Body of pancreas (tissue), 4 donors: ENCODE measurements at regions not wholly inside any gene's neighbourhood (a gene's known extent, or its start where the extent isn't known, plus 50 kb on each side); places are given as distances from the start of the nearest gene placed in this dataset.

Source experiments
- ATAC-seq: fragments of 150-250 bp; one replicate; pipeline ENCODE4 v1.9.1; 2016
- DNase-seq, 4 donors: peaks; one replicate each; pipeline ENCODE4 v3.0.0-alpha.2; 2019
- H3K27ac ChIP-seq, 4 donors: fragments of 200-600 bp; sonication (generic); 1 replicate in 3 of 4; 2 replicates in 1 of 4; pipeline versions ENCODE4 v1.5.1 to v1.6.1; 2016 to 2019; ENCODE audit warnings: mild to moderate bottlenecking in 1 of 4, mixed read lengths in 1 of 4, moderate library complexity in 1 of 4
- H3K27me3 ChIP-seq, 2 donors: fragments of 200-600 bp; sonication (generic); one replicate each; pipeline ENCODE4 v1.6.0; 2016; ENCODE audit warnings: mild to moderate bottlenecking in 1 of 2
- H3K36me3 ChIP-seq, 2 donors: fragments of 200-600 bp; sonication (generic); replicated peaks in 1 of 2; 2 replicates each; pipeline ENCODE4 v1.5.1; 2016; ENCODE audit warnings: low read depth in 2 of 2; ENCODE audit not compliant: insufficient read depth in 1 of 2
- H3K4me1 ChIP-seq: fragments of 200-600 bp; sonication (generic); one replicate; pipeline ENCODE4 v1.6.0; 2016
- H3K4me3 ChIP-seq, 2 donors: fragments of 200-600 bp; sonication (generic); 1 replicate in 1 of 2; 2 replicates in 1 of 2; pipeline ENCODE4 v1.5.1; 2016 to 2019
- H3K9me3 ChIP-seq, 3 donors: fragments of 200-600 bp; sonication (generic); 1 replicate in 2 of 3; 2 replicates in 1 of 3; pipeline ENCODE4 v1.5.1; 2016
- POLR2A ChIP-seq, 3 donors: fragments of 450-650 bp; IDR thresholded peaks; one replicate each; pipeline ENCODE4 v1.6.1; 2016; ENCODE audit warnings: antibody characterized with exemption in 3 of 3, mild to moderate bottlenecking in 2 of 3
- WGBS, 2 donors: methylation state at CpG; one replicate each; pipeline ENCODE4 v1.1.5; 2017; 5-methylcytosine and 5-hydroxymethylcytosine counted together
- intact Hi-C: fragments of 100-400 bp; cut with DNase I; formaldehyde crosslinking; loops from one replicate; pipeline ENCODE4 v1.15.1; 2023
- TF ChIP-seq, protein P1 (sequence below), 7 experiments: fragments of 450-650 bp in 4 of 7; fragments of 200-600 bp in 3 of 7; sonication (generic) in 3 of 7; IDR thresholded peaks; one replicate each; pipeline ENCODE4 v1.5.1; 2016 to 2019; ENCODE audit warnings: antibody characterized with exemption in 7 of 7

DNA sequence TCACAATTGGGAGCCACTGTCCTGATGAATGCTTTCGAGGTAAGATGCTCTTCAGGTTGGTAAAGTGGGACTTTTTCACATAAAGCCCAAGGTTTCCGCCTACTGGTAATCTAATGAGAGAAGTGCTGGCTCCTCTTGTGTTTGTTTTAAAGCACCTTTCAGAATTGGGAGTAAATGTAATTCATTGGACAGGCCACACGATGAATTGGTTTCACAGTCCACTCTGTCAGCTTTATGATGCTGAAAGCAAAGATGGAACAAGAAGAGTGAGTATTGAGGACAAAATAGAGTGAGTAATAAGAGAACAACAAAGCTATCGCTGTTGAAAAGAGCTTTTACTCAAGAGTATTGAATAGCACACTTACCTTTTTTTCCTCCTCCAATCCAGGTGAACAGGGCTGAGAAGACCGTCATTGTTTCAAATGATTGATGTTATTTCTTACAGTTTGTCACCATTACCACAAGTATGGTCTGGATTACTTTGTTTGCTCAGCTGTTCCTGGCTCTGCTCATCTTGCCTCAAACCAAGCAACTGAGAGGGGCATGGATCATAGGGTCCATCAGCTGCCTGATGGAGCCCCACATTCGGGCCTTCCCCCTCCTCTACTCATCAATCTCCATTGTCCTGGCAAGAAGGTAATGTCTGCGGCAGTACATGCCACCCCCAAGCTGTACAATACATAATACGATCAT, 136.1 kb upstream of the CNTN4 start:
- no peaks in the 10 kb centered on the region for H3K27me3 ChIP-seq
- DNase-seq, result no peak
- ATAC-seq, result no peak
- no peak overlapping the region for H3K27ac ChIP-seq
- no peaks in the 10 kb centered on the region for H3K36me3 ChIP-seq
- TF ChIP-seq, protein P1, sequence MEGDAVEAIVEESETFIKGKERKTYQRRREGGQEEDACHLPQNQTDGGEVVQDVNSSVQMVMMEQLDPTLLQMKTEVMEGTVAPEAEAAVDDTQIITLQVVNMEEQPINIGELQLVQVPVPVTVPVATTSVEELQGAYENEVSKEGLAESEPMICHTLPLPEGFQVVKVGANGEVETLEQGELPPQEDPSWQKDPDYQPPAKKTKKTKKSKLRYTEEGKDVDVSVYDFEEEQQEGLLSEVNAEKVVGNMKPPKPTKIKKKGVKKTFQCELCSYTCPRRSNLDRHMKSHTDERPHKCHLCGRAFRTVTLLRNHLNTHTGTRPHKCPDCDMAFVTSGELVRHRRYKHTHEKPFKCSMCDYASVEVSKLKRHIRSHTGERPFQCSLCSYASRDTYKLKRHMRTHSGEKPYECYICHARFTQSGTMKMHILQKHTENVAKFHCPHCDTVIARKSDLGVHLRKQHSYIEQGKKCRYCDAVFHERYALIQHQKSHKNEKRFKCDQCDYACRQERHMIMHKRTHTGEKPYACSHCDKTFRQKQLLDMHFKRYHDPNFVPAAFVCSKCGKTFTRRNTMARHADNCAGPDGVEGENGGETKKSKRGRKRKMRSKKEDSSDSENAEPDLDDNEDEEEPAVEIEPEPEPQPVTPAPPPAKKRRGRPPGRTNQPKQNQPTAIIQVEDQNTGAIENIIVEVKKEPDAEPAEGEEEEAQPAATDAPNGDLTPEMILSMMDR (IDR thresholded peaks at IDR 0.05), result no peak
- no peak for TF ChIP-seq POLR2A (IDR thresholded peaks at IDR 0.05)
- H3K4me3 ChIP-seq, result no peak overlapping the region
- H3K9me3 ChIP-seq, result no peaks in the 10 kb centered on the region
- intact Hi-C loops, result no loop called here
- WGBS, 2 donors, result 45 to 54% methylated on average over 8 of the region's 8 CpGs
- H3K4me1 ChIP-seq, result no peaks in the 10 kb centered on the region

GRCh38 chr3:1963896-1964295, 134.8 kb upstream of the CNTN4 start:
- DNase-seq (no peak), ATAC-seq (no peak)
- H3K27ac ChIP-seq, result no peak overlapping the region
- no peak for TF ChIP-seq POLR2A (IDR thresholded peaks at IDR 0.05)
- TF ChIP-seq, protein P1 (IDR thresholded peaks at IDR 0.05), result no peak
- intact Hi-C loops, result no loop called here
- no peaks in the 10 kb centered on the region for H3K9me3 ChIP-seq
- H3K4me1 ChIP-seq, result no peaks in the 10 kb centered on the region
- no peaks in the 10 kb centered on the region for H3K36me3 ChIP-seq
- H3K27me3 ChIP-seq, result no peaks in the 10 kb centered on the region
- 59 to 73% methylated on average over 3 of the region's 3 CpGs for WGBS, 2 donors
- H3K4me3 ChIP-seq, result no peak overlapping the region

DNA sequence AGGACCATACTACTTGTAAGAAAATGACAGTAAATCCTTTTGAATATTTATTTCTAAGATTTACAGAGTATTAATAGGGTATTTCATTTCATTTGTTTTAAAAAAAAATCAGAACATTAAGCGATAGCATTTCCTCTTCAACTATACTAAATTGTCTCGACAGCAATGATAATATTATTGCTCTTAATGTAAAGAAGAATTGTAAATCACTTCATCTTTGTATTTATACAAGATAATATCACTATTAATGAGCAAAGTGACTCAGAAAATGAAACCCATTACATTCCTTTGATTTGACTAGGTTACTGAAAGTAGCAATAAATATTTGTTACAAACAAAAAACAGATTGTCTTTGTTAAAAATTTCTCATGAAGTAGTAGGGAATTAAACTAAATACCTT, 131.1 kb upstream of the CNTN4 start:
- TF ChIP-seq POLR2A (IDR thresholded peaks at IDR 0.05), result no peak
- TF ChIP-seq, protein P1 (IDR thresholded peaks at IDR 0.05), result no peak
- no peak overlapping the region for H3K27ac ChIP-seq
- H3K36me3 ChIP-seq, result no peaks in the 10 kb centered on the region
- H3K4me3 ChIP-seq, result no peak overlapping the region
- ATAC-seq (no peak), DNase-seq (no peak)
- intact Hi-C loops, result no loop called here
- no peaks in the 10 kb centered on the region for H3K9me3 ChIP-seq
- H3K27me3 ChIP-seq, result no peaks in the 10 kb centered on the region
- WGBS, 2 donors, result 56 to 71% methylated on average over 2 of the region's 2 CpGs
- no peaks in the 10 kb centered on the region for H3K4me1 ChIP-seq

GRCh38 chr3:1969281-1969680, 129.4 kb upstream of the CNTN4 start:
- intact Hi-C loops, result no loop called here
- DNase-seq (no peak), ATAC-seq (no peak)
- Histone ChIP-seq H3K27me3 (no peaks in the 10 kb centered on the region), H3K27ac (no peak overlapping the region), H3K9me3 (no peaks in the 10 kb centered on the region), H3K4me1 (no peaks in the 10 kb centered on the region), H3K36me3 (no peaks in the 10 kb centered on the region), H3K4me3 (no peak overlapping the region)
- 27 to 36% methylated on average over 2 of the region's 2 CpGs for WGBS, 2 donors
- TF ChIP-seq POLR2A (IDR thresholded peaks at IDR 0.05), result no peak
- TF ChIP-seq, protein P1 (IDR thresholded peaks at IDR 0.05), result no peak

DNA sequence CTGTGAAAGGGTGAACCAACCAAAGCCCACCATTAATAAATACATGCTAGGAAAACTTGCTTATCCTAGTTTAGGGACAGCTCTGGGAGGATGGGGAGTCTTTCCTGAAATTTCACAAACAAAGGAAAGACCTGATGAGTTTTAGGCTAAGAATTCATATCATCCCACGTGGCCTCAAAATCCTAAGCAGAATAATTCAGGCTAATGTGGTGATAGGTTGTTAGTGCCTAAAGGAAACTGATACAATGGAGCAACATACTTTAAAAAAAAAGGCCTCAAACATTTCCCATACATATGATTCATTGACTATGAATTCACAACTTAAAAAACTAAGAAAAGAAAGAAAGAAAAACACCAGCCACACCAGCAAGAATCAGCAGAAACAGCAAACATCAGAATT, 126.9 kb upstream of the CNTN4 start:
- TF ChIP-seq POLR2A (IDR thresholded peaks at IDR 0.05), result no peak
- TF ChIP-seq, protein P1 (IDR thresholded peaks at IDR 0.05), result no peak
- no peaks in the 10 kb centered on the region for H3K27me3 ChIP-seq
- intact Hi-C loops, result no loop called here
- no peaks in the 10 kb centered on the region for H3K4me1 ChIP-seq
- no peak overlapping the region for H3K4me3 ChIP-seq
- H3K36me3 ChIP-seq, result no peaks in the 10 kb centered on the region
- 22 to 45% methylated on average over 1 of the region's 1 CpG for WGBS, 2 donors
- no peak for ATAC-seq
- no peaks in the 10 kb centered on the region for H3K9me3 ChIP-seq
- H3K27ac ChIP-seq, result no peak overlapping the region
- no peak for DNase-seq
